ENCODE measurements at regions not wholly inside any gene's neighbourhood (a gene's known extent, or its start where the extent isn't known, plus 50 kb on each side); places are given as distances from the start of the nearest gene placed in this dataset.
"Not testable (repeated sequence)": the region's sequence is repeated elsewhere in the genome, so short reads cannot be mapped to it uniquely, and the experiment has no call there.

GRCh38 chr4:33837043-33837838 is 2407.1 kb downstream of the ARAP2 start:
- DNase-seq (ENCODE audit: insufficient read length, low spot score) (no peak), FAIRE-seq (peak; percentile 99)
- no peak for TF ChIP-seq POLR2A (IDR thresholded peaks at IDR 0.05; ENCODE audit: low read depth, low read length)

DNA sequence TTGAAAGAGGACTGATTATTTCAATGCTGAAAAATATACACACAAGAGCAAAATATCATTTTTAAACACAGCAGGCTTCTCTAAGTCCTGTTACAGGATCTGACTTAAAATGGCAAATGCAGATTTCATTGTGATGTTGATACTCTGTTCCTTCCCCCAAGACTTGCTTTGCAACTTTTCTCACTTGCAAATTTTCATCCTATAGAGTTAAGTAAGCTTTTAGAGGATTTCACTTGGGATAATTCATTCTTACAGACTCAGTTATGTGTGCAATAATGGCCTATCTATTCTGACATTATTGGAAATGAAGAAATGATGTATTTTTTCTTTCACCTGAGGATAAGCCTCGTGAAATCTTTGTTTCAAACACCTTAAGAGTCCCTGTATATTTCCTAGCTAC is 2403.2 kb downstream of the ARAP2 start:
- no peak for FAIRE-seq
- TF ChIP-seq POLR2A (IDR thresholded peaks at IDR 0.05; ENCODE audit: low read depth, low read length): no peak
- DNase-seq (ENCODE audit: insufficient read length, low spot score): no peak

- DNase-seq (ENCODE audit: insufficient read length, low spot score) (no peak), FAIRE-seq (no peak)
- TF ChIP-seq POLR2A (IDR thresholded peaks at IDR 0.05; ENCODE audit: low read depth, low read length): no peak
These were observed 2393.9 kb downstream of the ARAP2 start for GRCh38 chr4:33850371-33850902.

- not testable (repeated sequence) for DNase-seq (ENCODE audit: insufficient read length, low spot score); FAIRE-seq
These were observed 2390.6 kb downstream of the ARAP2 start for GRCh38 chr4:33853670-33854069.

- TF ChIP-seq POLR2A (IDR thresholded peaks at IDR 0.05; ENCODE audit: low read depth, low read length): no peak
- FAIRE-seq (no peak), DNase-seq (ENCODE audit: insufficient read length, low spot score) (no peak)
These were observed 2379.9 kb downstream of the ARAP2 start for GRCh38 chr4:33864290-33864859.

DNA sequence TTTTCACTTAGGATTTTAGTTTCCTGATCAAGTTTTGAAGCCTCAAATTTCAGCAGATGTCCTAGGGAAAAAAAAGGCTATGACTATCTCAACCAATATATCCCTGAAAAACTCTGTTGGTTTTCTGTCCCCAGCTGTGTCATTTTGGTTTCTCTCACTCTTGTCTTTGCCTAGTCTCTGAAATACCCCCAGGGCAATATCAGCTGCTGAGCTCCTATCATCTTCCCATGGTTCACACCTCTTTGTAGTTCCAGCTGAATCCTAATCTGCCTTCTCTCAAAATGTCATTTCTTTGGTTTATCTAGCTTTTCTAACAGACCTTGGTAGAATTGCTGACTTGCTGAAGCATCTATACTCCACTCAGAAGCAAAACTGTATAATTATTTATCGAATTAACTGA is 2370.5 kb downstream of the ARAP2 start:
- TF ChIP-seq POLR2A (IDR thresholded peaks at IDR 0.05; ENCODE audit: low read depth, low read length): no peak
- FAIRE-seq: no peak
- no peak for DNase-seq (ENCODE audit: insufficient read length, low spot score)

DNA sequence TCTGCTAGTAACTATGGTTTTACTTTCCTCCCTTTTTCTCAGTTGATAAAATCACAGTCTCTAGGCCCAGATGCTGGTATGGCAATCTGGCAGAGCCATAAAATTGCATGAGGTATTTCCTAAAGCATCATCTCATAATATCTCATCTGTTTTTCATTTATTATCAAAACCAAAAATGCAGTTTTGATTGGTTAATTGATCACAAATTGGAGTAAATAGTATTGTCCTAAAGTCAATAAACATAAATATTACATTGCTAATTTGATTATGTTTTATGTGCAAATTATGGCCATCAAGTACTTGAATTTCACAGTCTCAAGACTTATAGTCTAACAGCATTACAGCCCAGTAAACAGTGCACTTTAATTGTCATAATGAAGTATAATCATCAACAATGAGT is 2365.6 kb downstream of the ARAP2 start:
- TF ChIP-seq POLR2A (IDR thresholded peaks at IDR 0.05; ENCODE audit: low read depth, low read length): no peak
- FAIRE-seq (no peak), DNase-seq (ENCODE audit: insufficient read length, low spot score) (no peak)

DNA sequence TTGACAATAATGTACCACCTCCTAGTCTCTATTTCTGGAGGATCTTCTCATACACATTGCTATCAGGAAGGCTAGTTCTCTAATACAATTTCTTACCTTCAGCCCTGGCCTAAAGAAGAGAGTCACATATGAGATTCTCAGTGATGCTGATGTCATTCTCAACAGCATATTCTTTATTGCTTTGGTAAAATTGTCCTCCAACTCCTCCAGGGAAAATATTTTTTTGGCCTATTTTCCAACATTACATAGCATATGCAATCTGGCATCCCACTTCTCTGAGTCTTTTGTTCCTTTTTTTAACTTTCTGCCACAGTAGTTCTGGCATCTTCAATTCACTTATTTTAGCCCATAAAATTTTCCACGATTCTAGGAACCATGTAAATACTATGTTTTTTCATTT is 2363.1 kb downstream of the ARAP2 start:
- DNase-seq (ENCODE audit: insufficient read length, low spot score): no peak
- no peak for FAIRE-seq
- no peak for TF ChIP-seq POLR2A (IDR thresholded peaks at IDR 0.05; ENCODE audit: low read depth, low read length)

GRCh38 chr4:33882246-33882990 is 2361.9 kb downstream of the ARAP2 start:
- DNase-seq (ENCODE audit: insufficient read length, low spot score) (no peak), FAIRE-seq (peak; percentile 36)
- TF ChIP-seq POLR2A (IDR thresholded peaks at IDR 0.05; ENCODE audit: low read depth, low read length): no peak

DNA sequence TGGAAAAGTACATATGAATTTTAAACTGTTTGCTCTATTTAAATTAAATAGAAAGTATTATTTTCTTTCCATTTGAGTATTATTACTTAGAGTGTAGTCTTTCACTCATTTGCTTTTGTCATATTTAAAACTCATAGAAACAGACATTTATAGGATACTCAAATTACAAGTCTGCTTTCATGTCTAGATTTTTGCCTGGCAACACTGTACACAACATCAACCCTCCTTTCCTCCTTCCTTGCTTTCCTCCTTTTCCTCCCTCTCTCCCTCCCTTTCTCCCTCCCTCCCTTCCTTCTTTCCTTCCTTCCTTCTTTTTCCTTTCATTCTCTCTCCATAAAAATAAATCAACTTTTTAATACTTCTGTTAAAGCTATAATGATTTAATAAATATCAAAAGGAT is 2361.2 kb downstream of the ARAP2 start:
- DNase-seq (ENCODE audit: insufficient read length, low spot score): no peak
- FAIRE-seq: no peak
- no peak for TF ChIP-seq POLR2A (IDR thresholded peaks at IDR 0.05; ENCODE audit: low read depth, low read length)

DNA sequence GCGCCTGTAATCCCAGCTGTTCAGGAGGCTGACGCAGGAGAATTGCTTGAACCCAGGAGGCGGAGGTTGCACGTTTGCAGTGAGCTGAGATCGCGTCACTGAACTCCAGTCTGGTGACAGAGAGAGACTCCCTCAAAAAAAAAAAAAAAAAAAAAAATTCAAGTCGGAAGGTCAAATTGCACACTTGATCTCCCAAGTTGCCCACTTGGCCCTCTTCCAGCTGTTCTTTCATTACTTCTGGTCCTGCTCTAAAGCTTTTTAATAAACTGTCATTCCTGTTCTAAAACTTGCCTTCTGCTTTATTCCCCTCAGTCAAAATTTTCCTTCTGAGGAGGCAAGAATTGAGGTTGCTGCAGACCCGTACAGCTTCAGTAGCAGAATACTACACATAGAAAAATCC is 2358.0 kb downstream of the ARAP2 start:
- DNase-seq (ENCODE audit: insufficient read length, low spot score): no peak
- FAIRE-seq: no peak
- TF ChIP-seq POLR2A (IDR thresholded peaks at IDR 0.05; ENCODE audit: low read depth, low read length): no peak

GRCh38 chr4:33890841-33891240 is 2353.5 kb downstream of the ARAP2 start:
- FAIRE-seq (no peak), DNase-seq (ENCODE audit: insufficient read length, low spot score) (no peak)
- no peak for TF ChIP-seq POLR2A (IDR thresholded peaks at IDR 0.05; ENCODE audit: low read depth, low read length)

DNA sequence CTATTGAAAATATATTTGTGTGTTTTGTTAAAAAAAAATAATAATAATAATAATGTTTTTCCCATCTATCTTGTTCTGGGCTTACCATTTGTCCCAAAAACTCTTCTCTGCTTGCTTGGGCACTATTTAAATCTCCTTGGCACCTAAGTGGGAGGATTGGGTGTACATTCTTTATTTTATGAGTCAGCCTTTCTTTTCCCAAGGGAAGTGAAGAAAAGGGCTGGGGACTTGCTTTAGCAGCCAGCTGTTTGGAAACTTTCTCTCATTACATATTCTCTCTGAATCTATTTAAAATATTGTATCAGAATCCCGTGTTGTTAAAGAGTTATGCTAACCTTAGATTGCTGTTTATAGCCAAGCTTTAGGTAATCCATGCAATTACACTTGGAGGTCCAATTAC is 2332.4 kb downstream of the ARAP2 start:
- FAIRE-seq (no peak), DNase-seq (ENCODE audit: insufficient read length, low spot score) (no peak)
- TF ChIP-seq POLR2A (IDR thresholded peaks at IDR 0.05; ENCODE audit: low read depth, low read length): no peak

GRCh38 chr4:33914386-33914785 is 2329.9 kb downstream of the ARAP2 start:
- FAIRE-seq (no peak), DNase-seq (ENCODE audit: insufficient read length, low spot score) (no peak)
- no peak for TF ChIP-seq POLR2A (IDR thresholded peaks at IDR 0.05; ENCODE audit: low read depth, low read length)

All from H54 (cell line).